ENCODE measurements at regions not wholly inside any gene's neighbourhood (a gene's known extent, or its start where the extent isn't known, plus 50 kb on each side); places are given as distances from the start of the nearest gene placed in this dataset.
"Not testable (repeated sequence)": the region's sequence is repeated elsewhere in the genome, so short reads cannot be mapped to it uniquely, and the experiment has no call there.

DNA sequence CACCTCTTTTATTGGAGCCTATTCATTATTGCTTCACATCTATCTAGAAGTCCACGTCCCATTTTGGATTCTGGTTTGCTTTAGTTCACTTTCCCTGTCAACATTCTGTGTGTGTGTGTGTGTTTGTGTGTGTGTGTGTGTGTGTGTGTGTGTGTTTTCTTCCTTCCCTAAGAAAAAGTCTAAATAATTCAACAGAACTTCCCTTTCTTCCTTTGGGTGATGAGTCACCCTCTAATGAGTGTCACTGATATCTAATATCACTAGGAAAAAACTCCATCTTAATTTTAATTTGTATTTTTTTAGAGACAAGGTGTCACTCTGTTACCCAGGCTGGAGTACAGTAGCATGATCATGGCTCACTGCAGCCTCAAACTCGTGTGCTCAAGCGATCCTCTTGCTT lies 234.2 kb downstream of the TTC8 start:
- intact Hi-C loops (cut with micrococcal nuclease), result no loop called here

DNA sequence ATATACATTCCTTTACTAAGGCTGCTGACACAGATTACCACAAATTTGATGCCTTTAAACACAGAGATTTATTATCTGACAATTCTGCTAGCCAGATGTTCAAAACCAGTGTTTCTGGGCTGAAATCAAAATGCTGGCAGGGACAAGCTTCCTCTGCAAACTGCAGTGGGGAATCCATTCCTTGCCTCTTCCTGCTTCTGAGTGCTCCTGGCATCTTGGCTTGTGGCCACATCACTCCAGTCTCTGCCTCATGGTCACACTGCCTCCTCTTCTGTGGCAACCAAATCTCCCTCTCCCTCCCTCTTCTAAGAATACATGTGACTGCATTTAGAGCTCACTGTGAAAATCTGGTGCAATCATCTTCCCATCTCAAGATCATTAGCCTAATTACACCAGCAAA lies 235.7 kb downstream of the TTC8 start:
- intact Hi-C loops (cut with micrococcal nuclease), result no loop called here

DNA sequence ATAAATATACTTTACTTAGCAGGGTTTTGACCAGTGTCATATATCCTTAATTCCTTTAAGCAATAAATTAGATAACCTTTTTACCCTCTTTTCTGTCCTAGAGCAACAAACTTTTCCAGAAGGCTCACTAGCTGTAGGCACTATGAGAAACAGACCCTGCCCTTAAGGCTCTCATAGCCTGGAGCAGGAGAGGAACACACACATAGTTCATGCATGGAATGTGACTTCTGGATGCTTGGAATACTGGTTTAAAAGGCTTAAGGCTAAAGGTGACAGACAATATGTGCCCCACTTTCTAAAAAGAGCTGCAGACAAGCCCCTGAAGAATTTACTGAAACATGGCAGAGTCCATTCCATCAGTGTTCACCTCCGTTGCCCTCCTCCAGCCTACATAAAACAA lies 237.2 kb downstream of the TTC8 start:
- intact Hi-C loops (cut with micrococcal nuclease), result no loop called here

DNA sequence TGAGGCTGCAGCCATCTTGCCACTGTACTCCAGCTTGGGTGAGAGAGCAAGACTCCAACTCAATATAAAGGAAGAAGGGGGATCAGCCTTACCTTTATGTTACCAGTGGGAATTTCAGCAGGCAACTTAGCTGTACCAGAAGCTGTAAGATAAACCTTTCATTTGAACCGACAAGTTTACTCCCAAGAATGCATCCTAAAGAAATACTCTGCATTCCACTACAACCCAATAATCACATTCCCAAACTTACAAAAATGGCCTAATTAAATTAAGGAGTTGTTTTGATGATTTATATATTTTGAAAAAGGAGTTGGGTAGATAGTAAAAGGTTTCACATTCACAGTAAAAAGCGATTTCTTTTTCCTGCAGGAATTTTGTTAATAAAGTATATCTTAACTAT lies 241.4 kb downstream of the TTC8 start:
- intact Hi-C loops (cut with micrococcal nuclease), result no loop called here

DNA sequence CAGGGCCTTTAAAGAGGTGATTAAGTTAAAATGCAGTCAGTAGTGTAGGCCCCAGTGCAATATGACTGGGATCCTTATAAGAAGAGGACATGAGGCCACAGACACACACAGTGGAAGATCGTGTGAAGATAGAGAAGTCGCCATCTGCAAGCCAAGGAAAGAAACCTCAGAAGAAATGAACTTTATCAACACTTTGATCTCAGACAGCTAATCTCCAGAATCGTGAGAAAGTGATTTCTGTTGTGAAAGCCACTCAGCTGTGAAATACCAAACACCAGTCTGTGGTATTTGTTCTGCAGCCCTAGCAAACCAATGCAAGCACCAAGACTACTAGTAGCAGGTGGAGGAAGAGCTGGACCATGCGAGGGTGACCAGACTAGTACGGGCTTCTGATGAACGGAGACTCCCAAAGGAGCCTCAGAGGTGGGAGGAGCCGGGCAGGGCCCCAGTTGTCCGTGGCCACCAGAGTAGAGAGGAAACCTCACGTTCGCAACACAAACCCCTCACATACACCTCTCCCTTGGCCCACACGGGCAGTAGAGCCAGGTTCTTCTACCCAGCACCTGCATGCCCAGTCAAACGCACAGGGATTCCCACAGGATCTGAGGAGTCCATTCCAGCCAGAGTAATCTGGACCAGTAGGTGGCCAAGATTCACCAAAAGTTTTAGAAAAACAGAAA lies 243.0 kb downstream of the TTC8 start:
- intact Hi-C loops (cut with micrococcal nuclease), result no loop called here

DNA sequence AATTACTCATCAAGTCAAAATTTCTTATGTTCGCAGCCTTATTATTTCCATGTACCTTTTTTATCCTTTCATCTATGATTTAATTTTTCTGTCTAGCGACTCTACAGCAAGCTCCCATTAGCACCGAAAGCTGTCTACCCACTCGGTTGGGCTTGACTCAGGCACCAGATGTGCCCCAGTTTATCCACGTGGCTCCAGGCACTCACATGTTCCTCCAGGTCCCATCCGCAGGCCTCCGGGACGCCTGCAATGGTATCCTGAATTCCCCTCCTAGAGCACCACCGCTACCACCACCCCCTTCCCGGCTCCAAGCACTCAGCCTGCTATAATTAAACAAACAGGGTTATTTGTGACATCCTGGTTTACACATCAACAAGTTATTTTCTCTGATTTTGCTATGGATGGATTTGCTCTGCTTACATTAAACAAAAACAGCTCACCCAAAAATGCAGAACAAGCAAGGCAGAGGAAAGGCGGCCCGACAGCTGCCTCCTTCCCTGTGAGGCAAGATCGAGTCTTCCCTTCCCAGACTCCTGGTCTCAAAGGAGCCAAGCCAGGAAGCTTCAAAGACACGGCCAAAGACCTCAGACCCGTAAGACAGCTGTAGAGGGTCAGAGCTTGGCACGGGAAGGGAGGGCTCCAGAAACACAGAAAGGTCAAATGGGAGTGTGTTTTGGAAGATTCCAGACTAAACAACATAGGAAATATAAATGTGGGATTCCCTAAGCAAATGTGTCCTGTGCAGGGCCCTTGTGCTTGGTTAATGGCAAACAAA lies 253.8 kb downstream of the TTC8 start:
- intact Hi-C loops (cut with micrococcal nuclease), result no loop called here

DNA sequence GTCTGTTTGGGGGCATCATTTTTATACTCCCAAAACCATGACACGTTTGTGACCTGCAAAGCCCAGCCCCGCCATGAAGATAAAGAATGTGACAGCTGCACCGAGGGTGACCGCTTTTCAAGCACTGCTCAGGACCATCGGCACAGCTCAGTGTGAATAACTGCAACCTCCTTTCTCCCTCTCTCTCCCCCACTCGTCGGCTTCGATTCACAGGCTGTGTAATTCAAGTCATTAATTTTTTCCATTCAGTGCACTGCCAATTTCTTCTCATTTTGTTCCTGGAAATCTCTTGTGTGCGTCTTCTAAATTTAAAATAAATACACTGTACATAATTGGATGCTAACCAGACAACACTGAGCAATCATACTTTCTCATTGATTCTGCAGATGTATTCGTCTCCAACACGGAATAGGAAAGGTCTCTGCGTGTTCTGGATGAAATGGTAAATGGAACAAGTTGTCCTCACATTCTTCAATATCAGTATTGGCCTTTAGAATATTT lies 260.8 kb downstream of the TTC8 start:
- intact Hi-C loops (cut with micrococcal nuclease), result no loop called here

DNA sequence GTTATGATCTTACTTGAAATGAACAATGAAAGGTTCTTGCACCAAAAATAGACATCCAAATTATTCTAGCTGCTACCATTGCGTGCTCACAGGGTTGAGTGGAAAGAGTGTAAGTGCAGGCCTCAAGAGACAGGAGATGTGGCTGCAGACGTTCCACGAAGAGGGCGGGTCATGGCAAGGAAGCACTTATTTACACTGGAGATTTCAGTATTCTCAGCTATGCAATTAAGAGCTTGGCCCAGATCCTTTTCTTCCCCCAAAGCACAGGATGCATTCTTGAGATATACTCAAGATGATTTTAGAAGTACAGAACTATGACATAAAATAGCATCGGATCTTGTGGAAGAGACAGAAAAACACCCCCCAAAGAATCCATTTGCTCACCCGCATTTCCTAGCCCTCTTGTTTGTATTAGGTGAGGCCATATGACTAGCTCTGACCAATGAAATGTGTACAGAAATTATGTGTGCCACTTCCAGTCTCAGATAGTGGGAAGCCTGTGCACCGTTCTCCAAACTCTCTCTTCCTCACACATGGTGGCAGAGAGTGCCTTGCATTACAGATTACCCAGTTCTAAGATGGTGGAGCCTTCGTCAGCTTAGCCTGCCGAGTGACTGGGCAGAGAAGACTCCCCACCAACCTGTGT lies 261.4 kb downstream of the TTC8 start:
- intact Hi-C loops (cut with micrococcal nuclease), result no loop called here

DNA sequence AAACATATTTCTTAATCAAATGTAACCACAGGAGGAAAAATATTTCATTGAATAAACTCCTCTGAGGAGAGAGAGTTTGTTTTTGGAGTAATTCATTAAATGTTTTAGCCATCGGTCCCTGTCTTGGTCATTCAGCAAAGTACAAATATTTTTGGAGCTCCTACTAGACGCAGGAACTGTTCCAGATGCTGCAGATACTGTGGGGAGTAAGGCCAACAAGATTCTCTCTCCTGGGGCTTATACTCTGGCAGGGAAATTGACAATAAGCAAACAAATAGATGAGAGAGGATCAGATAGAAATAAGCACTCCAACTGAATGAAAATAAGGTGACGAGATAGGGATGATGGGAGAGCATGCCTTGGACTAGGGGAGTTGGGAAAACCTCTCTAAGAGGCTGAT lies 264.1 kb downstream of the TTC8 start:
- intact Hi-C loops (cut with micrococcal nuclease), result no loop called here

DNA sequence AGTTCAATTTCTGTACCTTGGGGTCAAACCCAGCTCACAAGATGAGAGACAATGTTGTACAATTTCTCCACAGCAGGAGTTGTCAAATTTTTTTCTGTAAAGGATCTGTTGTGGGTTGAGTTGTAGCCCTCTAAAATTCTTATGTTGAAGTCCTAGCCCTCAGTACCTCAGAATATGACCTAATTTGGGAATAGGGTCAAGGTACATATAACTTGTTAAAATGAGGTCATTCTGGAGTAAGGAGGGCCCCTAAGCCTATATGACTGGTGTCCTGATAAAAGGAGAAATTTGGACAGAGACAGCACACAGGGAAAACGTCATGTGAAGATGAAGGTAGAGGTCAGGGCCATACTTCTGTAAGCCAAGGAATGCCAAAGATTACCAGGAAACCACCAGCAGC lies 264.9 kb downstream of the TTC8 start:
- intact Hi-C loops (cut with micrococcal nuclease), result no loop called here

DNA sequence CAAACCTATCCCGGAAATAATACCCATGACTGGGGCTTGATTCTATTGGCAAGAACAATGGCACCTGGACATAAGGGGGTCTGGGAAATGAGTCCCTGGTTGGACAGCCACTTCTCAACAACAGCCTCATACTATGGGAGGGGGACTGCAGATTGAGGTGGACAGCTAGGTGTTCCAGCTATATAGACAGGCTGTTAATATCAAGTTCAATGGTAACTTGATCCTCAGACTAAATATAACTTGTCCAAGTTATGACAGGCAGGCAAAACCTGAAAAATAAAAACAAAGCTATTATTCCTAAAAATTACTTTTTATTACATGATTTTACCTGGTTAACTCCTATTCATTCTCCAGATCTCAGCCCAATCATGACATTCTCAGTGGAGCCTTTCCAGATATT lies 267.3 kb downstream of the TTC8 start:
- intact Hi-C loops (cut with micrococcal nuclease), result no loop called here

DNA sequence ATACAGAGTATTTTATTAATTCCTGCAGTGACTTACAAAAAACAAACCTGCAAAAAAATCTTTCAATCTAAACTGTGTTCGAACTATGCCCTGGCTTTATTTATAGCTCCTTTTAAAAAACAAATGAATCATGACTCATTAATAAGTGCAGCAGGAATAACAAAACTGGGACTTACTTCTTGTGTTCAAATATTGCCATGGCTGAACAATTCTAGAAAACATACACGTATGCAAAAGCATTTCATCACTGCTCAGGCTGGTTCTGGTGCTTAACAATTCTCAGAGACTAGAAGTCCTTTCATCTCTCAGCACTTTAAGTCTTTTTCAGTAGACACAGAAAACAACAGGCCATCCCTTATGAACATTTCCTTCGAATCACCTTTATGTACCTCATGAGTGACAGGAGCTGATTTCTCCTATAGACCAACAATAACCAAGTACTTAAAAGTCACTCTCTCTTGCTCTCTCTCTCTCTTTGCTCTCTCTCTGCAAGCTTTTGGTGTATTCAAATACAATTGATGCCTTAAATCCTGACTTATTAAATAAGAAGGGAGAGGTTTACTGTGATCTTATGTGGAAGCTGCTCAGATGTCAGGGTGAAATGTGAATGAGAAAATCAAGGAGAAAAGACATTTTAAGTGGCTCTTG lies 268.8 kb downstream of the TTC8 start:
- intact Hi-C loops (cut with micrococcal nuclease), result no loop called here

DNA sequence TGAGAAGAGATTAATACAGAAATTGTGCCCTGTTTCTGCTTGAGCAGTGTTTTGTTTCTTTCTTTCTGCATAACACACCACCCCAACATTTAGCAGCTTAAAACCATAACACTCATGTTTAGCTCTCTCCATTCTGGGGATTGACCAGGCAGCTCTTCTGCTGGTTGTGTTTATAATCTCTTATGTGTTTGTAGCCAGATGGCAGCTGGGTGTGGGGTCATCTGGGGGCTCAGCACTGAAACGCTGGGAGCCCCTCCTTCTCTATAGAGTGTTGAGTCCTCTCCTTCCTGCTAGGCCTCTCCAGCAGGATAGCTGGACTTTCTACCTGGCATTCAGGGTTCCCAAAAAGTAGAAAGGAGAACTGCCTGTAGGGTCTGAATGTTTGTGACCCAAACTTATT lies 270.6 kb downstream of the TTC8 start:
- intact Hi-C loops (cut with micrococcal nuclease), result no loop called here

DNA sequence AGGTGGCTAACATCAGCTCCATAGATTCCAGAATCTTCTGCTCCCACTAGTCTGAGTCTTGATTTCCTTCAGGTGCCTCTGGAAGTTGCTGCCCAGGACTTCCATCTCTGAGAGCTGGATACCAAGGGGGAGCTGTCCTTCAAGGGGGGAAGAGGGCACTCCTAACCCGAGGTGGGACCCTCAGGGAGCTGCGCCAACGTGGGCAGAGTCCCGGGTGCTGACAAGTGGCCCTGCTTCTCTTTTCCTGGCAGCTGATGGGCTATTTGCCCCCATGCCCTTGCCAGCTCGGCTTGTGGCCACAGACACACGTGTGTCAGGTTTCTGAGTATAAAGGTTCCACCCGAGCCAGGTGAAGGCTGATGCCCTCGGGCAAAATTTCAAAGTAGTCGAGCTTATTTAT lies 272.5 kb downstream of the TTC8 start:
- intact Hi-C loops (cut with micrococcal nuclease), result no loop called here

DNA sequence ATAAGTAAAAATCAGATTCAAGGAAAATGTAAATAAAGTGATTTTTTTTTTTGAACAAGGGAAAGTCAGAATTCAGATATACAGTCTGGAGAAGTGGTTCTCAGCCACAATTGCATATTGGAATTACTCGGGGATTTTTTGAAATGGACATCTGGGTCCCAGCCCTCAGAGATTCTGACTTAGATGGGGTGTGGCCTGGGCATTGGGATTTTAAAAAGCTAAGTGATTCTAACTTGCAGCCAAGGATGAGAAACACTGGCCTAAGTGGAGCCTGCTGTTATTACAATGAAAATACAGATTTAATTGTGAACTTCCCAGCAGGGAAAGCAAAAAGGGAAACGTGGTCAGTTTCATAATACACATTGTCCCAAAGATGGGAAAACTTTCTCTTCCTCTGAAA lies 273.8 kb downstream of the TTC8 start:
- intact Hi-C loops (cut with micrococcal nuclease), result no loop called here

DNA sequence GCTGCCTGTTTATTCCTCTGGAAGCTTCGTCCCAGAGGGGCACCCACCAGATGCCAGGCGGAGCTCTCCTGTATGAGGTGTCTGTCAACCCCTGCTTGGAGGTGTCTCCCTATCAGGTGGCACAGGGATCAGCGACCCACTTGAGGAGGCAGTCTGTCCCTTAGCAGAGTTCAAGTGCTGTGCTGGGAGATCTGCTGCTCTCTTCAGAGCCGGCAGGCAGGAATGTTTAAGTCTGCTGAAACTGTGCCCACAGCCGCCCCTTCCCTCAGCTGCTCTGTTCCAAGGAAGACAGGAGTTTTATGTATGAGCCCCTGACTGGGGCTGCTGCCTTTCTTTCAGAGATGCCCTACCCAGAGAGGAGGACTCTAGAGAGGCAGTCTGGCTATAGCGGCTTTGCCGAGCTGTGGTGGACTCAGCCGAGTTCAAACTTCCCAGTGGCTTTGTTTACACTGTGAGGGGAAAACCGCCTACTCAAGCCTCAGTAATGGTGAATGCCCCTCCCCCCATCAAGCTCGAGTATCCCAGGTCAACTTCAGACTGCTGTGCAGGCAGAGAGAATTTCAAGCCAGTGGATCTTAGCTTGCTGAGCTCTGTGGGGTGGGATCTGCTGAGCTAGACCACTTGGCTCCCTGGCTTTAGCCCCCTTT lies 279.8 kb downstream of the TTC8 start:
- intact Hi-C loops (cut with micrococcal nuclease), result not testable (repeated sequence)

DNA sequence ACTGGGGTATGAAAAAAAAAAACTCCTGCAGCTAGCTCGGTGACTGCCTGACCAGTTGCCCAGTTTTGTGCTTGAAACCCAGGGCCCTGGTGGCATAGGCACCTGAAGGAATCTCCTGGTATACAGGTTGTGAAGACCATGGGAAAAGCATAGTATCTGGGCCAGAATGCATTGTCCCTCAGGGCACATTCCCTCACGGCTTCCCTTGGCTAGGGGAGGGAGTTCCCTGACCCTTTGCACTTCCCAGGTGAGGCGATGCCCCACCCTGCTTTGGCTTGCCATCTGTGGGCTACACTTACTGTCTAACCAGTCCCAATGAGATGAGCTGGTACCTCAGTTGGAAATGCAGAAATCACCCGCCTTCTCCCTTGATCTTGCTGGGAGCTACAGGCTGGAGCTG lies 280.4 kb downstream of the TTC8 start:
- intact Hi-C loops (cut with micrococcal nuclease), result not testable (repeated sequence)
